ENCODE measurements at regions not wholly inside any gene's neighbourhood (a gene's known extent, or its start where the extent isn't known, plus 50 kb on each side); places are given as distances from the start of the nearest gene placed in this dataset.

- H3K4me2 ChIP-seq (ENCODE audit: insufficient read depth, low read length), result no peak overlapping the region
These were observed 284.2 kb upstream of the SOX5 start for GRCh38 chr12:24233519-24234246.

DNA sequence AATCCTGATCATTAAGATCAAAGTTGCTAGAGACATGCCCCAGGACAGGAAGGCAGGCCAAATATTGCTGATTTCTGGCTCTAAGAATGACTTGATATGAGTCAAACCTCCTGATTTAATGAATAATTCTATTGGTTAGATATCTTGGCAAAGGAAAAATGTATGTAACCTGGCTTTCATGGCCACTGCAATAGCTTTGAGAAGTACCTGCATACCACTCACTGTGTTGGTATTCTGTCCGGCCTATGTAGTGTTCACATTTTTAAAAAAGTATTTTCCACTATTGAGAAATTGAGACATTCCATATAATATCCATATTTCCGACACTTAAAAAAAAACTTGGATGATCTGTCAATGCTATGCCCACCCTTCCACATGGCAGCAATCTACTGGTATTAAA is 283.1 kb upstream of the SOX5 start:
- FAIRE-seq (no peak), ATAC-seq (no peak)

More at GRCh38 chr12:24233519-24234246, 284.2 kb upstream of the SOX5 start:
- H3K27ac ChIP-seq (ENCODE audit: extremely low read depth, low read depth, low read length), result no peak overlapping the region
- ATAC-seq (no peak), FAIRE-seq (peak; percentile 29), DNase-seq (ENCODE audit: extremely low read depth in 1 of 4, low spot score in 3 of 4) (no peak)
- POLR2A ChIA-PET, result no interaction called here
- H3K79me2 ChIP-seq (ENCODE audit: control insufficient read depth, insufficient read depth, low read length), result no peaks in the 10 kb centered on the region
- CTCF ChIA-PET (ENCODE audit: low intra/inter-chr PET ratio), result no interaction called here
- no peaks in the 10 kb centered on the region for H3K36me3 ChIP-seq (ENCODE audit: control insufficient read depth, insufficient read depth, low read length)
- no peaks in the 10 kb centered on the region for H3K9me3 ChIP-seq (replicated peaks; ENCODE audit: control insufficient read depth, insufficient read depth, low read depth, low read length)
- in situ Hi-C loops (cut with MboI) (no loop called here), intact Hi-C loops (cut with micrococcal nuclease) (no loop called here)
- no peak overlapping the region for H3K9ac ChIP-seq (ENCODE audit: insufficient read depth in 1 of 2, low read depth in 2 of 2, low read length in 2 of 2)
- no peaks in the 10 kb centered on the region for H3K4me1 ChIP-seq (replicated peaks in 1 of 2; ENCODE audit: control insufficient read depth in 2 of 2, insufficient read depth in 2 of 2, low read length in 2 of 2)
- WGBS (ENCODE audit: insufficient coverage, low coverage, missing lambda C conversion rate), result 0% methylated on average over 7 of the region's 7 CpGs
- no peak overlapping the region for H2AFZ ChIP-seq (ENCODE audit: low read depth, low read length)
- H3K9me1 ChIP-seq (ENCODE audit: control insufficient read depth, insufficient read depth, low read length), result no peaks in the 10 kb centered on the region
- TF ChIP-seq EGR1 (conservative IDR thresholded peaks at IDR 0.05) (no peak), ZNF347 (CRISPR knock-in tag; IDR thresholded peaks at IDR 0.05; ENCODE audit: low read depth) (no peak), TRIM24 (IDR thresholded peaks at IDR 0.05) (no peak), SMARCC2 (IDR thresholded peaks at IDR 0.05; ENCODE audit: low read depth) (no peak), TOE1 (IDR thresholded peaks at IDR 0.05; ENCODE audit: borderline replicate concordance) (no peak), TOE1 (CRISPR knock-in tag; IDR thresholded peaks at IDR 0.05; ENCODE audit: borderline replicate concordance, low read depth) (no peak), ATF7 (IDR thresholded peaks at IDR 0.05) (no peak), BRCA1 (IDR thresholded peaks at IDR 0.05) (no peak), BRCA1 (CRISPR knock-in tag; IDR thresholded peaks at IDR 0.05) (no peak), ZNF76 (CRISPR knock-in tag; IDR thresholded peaks at IDR 0.05; ENCODE audit: borderline replicate concordance) (no peak)
- no peaks in the 10 kb centered on the region for H4K20me1 ChIP-seq (replicated peaks; ENCODE audit: control insufficient read depth, insufficient read depth, low read length)
- BruUV-seq (replicated peaks), result no TSS peak
- H3K4me3 ChIP-seq, result no peak overlapping the region
- peaks cover 5 to 6% of the 10 kb centered on the region in 2 experiments; a peak in 4 of 5 replicates for H3K27me3 ChIP-seq (ENCODE audit: control insufficient read depth in 2 of 2, insufficient read depth in 2 of 2, low read length in 2 of 2)

More for the DNA sequence above, 283.1 kb upstream of the SOX5 start:
- Histone ChIP-seq H3K36me3 (ENCODE audit: control insufficient read depth, insufficient read depth, low read length) (no peaks in the 10 kb centered on the region), H3K9me3 (replicated peaks; ENCODE audit: control insufficient read depth, insufficient read depth, low read depth, low read length) (no peaks in the 10 kb centered on the region), H3K79me2 (ENCODE audit: control insufficient read depth, insufficient read depth, low read length) (no peaks in the 10 kb centered on the region), H3K4me1 (replicated peaks in 1 of 2; ENCODE audit: control insufficient read depth in 2 of 2, insufficient read depth in 2 of 2, low read length in 2 of 2) (no peaks in the 10 kb centered on the region), H3K4me2 (ENCODE audit: insufficient read depth, low read length) (no peak overlapping the region), H3K27me3 (ENCODE audit: control insufficient read depth in 2 of 2, insufficient read depth in 2 of 2, low read length in 2 of 2) (peaks cover 8 to 9% of the 10 kb centered on the region in 2 experiments; a peak in 4 of 5 replicates), H4K20me1 (replicated peaks; ENCODE audit: control insufficient read depth, insufficient read depth, low read length) (no peaks in the 10 kb centered on the region), H3K27ac (ENCODE audit: extremely low read depth, low read depth, low read length) (no peak overlapping the region), H3K9ac (ENCODE audit: insufficient read depth in 1 of 2, low read depth in 2 of 2, low read length in 2 of 2) (no peak overlapping the region), H3K4me3 (no peak overlapping the region), H3K9me1 (ENCODE audit: control insufficient read depth, insufficient read depth, low read length) (no peaks in the 10 kb centered on the region), H2AFZ (ENCODE audit: low read depth, low read length) (no peak overlapping the region)
- ChIA-PET POLR2A (no interaction called here), CTCF (ENCODE audit: low intra/inter-chr PET ratio) (no interaction called here)
- no TSS peak for BruUV-seq (replicated peaks)
- intact Hi-C loops (cut with micrococcal nuclease), result no loop called here
- no peak for DNase-seq (ENCODE audit: extremely low read depth in 1 of 4, low spot score in 3 of 4)
- in situ Hi-C loops (cut with MboI), result no loop called here
- 0% methylated on average over 2 of the region's 2 CpGs for WGBS (ENCODE audit: insufficient coverage, low coverage, missing lambda C conversion rate)
- TF ChIP-seq NR1H2 (CRISPR knock-in tag; IDR thresholded peaks at IDR 0.05), result no peak
- no peak for TF ChIP-seq KHSRP (IDR thresholded peaks at IDR 0.05)
- TF ChIP-seq SRSF7 (optimal IDR thresholded peaks at IDR 0.05; ENCODE audit: low read depth, low read length), result no peak
- TF ChIP-seq ZNF280A (IDR thresholded peaks at IDR 0.05; ENCODE audit: low read depth, partially characterized antibody), result no peak
- no peak for TF ChIP-seq ZBTB49 (CRISPR knock-in tag; IDR thresholded peaks at IDR 0.05; ENCODE audit: borderline replicate concordance)
- TF ChIP-seq SLC30A9 (CRISPR knock-in tag; IDR thresholded peaks at IDR 0.05), result no peak
